ENCODE measurements at regions not wholly inside any gene's neighbourhood (a gene's known extent, or its start where the extent isn't known, plus 50 kb on each side); places are given as distances from the start of the nearest gene placed in this dataset.
"Not testable (repeated sequence)": the region's sequence is repeated elsewhere in the genome, so short reads cannot be mapped to it uniquely, and the experiment has no call there.

DNA sequence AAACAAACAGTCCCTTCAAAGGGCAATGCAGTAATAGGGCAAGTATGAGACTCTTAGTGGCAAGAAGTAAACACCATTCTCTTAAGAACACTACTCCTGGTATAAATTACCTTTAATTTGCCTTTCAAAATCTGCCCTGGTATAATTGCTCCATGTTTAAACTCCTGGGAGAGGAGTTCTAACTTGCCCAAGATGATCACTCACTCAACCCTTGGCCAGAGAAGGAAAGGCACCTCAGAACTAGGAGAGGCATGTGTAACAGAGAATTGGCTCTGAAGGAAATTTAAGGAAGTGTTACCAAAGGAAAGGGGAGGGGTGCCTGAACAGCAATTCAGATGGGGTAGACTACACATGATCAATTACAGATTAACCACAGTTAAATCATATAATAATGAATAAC is 1173.6 kb upstream of the SORCS1 start:
- DNase-seq (ENCODE audit: low spot score): no peak
- Histone ChIP-seq H3K4me1 (ENCODE audit: control insufficient read depth in 1 of 2, low read depth in 2 of 2) (no peaks in the 10 kb centered on the region), H3K27me3 (replicated peaks; ENCODE audit: insufficient read depth) (no peaks in the 10 kb centered on the region), H3K9me3 (no peaks in the 10 kb centered on the region), H3K36me3 (no peaks in the 10 kb centered on the region), H3K27ac (no peak overlapping the region), H3K4me3 (no peak overlapping the region)
- no peak for ATAC-seq (ENCODE audit: insufficient number of reproducible peaks, low FRiP score, low read depth)
- TF ChIP-seq, protein P1, sequence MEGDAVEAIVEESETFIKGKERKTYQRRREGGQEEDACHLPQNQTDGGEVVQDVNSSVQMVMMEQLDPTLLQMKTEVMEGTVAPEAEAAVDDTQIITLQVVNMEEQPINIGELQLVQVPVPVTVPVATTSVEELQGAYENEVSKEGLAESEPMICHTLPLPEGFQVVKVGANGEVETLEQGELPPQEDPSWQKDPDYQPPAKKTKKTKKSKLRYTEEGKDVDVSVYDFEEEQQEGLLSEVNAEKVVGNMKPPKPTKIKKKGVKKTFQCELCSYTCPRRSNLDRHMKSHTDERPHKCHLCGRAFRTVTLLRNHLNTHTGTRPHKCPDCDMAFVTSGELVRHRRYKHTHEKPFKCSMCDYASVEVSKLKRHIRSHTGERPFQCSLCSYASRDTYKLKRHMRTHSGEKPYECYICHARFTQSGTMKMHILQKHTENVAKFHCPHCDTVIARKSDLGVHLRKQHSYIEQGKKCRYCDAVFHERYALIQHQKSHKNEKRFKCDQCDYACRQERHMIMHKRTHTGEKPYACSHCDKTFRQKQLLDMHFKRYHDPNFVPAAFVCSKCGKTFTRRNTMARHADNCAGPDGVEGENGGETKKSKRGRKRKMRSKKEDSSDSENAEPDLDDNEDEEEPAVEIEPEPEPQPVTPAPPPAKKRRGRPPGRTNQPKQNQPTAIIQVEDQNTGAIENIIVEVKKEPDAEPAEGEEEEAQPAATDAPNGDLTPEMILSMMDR (IDR thresholded peaks at IDR 0.05): no peak

DNA sequence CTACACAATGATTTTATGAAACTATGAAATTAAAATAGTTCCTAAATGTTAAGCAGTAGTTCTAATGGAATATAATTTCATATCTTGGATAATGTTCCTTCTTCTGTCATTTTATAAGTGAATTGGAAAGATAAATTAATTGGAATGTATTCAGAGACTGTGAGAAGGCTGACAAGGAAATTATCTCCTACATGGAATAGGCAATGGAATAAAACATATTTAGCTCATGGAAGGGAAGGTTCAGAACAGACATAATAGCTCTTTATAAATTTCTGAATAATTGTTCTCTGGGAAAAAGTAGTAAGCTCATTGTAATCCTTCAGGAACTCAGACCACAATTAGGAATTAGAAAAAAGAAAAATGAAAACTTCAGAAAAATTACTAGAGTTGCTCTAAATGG is 1172.3 kb upstream of the SORCS1 start:
- H3K27me3 ChIP-seq (replicated peaks; ENCODE audit: insufficient read depth): no peaks in the 10 kb centered on the region
- H3K4me3 ChIP-seq: no peak overlapping the region
- TF ChIP-seq, protein P1 (IDR thresholded peaks at IDR 0.05): no peak
- H3K36me3 ChIP-seq: no peaks in the 10 kb centered on the region
- no peaks in the 10 kb centered on the region for H3K4me1 ChIP-seq (ENCODE audit: control insufficient read depth in 1 of 2, low read depth in 2 of 2)
- no peak overlapping the region for H3K27ac ChIP-seq
- DNase-seq (ENCODE audit: low spot score) (no peak), ATAC-seq (ENCODE audit: insufficient number of reproducible peaks, low FRiP score, low read depth) (no peak)
- H3K9me3 ChIP-seq: no peaks in the 10 kb centered on the region

DNA sequence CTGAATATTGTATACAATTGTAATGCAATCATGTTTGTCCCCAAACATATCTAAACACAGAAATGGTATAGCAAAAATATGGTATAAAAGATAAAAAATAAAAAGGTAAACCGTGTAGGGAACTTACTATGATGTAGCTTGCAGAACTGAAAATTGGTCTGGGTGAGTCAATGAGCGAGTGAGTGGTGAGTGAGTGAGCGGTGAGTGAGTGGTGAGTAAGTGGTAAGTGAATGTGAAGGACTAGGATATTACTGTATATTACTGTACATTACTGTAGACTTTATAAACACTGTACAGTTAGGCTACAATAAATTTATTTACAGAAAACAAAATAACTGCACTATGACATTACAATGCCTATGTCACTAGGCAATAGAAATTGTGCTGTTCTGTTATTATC is 1163.2 kb upstream of the SORCS1 start:
- H3K27ac ChIP-seq: no peak overlapping the region
- H3K27me3 ChIP-seq (replicated peaks; ENCODE audit: insufficient read depth): no peaks in the 10 kb centered on the region
- no peaks in the 10 kb centered on the region for H3K4me1 ChIP-seq (ENCODE audit: control insufficient read depth in 1 of 2, low read depth in 2 of 2)
- no peak for DNase-seq (ENCODE audit: low spot score)
- no peak overlapping the region for H3K4me3 ChIP-seq
- H3K36me3 ChIP-seq: no peaks in the 10 kb centered on the region
- no peaks in the 10 kb centered on the region for H3K9me3 ChIP-seq
- no peak for ATAC-seq (ENCODE audit: insufficient number of reproducible peaks, low FRiP score, low read depth)
- TF ChIP-seq, protein P1 (IDR thresholded peaks at IDR 0.05): no peak

DNA sequence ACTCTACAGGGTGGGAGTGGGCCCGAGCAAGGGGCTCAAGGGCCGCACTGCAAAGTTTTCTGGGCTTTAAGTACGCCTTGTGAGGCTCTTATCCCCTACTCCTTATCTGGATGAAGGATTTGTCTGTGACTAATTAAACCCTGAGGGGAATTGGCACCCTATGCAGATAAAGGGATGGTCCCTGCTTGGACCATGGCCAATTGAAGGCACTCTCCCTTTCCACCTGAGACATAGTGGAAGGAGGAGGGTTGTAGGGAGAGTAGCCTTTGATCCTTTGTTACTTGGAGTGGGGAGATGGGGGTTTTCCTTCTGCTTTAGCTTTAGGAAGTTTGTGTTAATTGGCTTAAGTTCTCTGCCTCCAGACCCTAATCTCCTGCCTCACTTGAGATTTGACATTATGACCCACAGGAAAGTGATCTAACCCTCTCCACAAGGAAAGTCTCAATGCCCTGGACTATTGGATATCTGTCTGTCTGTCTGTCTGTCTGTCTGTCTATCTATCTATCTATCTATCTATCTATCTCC is 1158.8 kb upstream of the SORCS1 start:
- no peak overlapping the region for H3K4me3 ChIP-seq
- DNase-seq (ENCODE audit: low spot score) (no peak), ATAC-seq (ENCODE audit: insufficient number of reproducible peaks, low FRiP score, low read depth) (no peak)
- no peaks in the 10 kb centered on the region for H3K4me1 ChIP-seq (ENCODE audit: control insufficient read depth in 1 of 2, low read depth in 2 of 2)
- no peak overlapping the region for H3K27ac ChIP-seq
- TF ChIP-seq, protein P1 (IDR thresholded peaks at IDR 0.05): no peak
- no peaks in the 10 kb centered on the region for H3K27me3 ChIP-seq (replicated peaks; ENCODE audit: insufficient read depth)
- H3K9me3 ChIP-seq: no peaks in the 10 kb centered on the region
- H3K36me3 ChIP-seq: no peaks in the 10 kb centered on the region

DNA sequence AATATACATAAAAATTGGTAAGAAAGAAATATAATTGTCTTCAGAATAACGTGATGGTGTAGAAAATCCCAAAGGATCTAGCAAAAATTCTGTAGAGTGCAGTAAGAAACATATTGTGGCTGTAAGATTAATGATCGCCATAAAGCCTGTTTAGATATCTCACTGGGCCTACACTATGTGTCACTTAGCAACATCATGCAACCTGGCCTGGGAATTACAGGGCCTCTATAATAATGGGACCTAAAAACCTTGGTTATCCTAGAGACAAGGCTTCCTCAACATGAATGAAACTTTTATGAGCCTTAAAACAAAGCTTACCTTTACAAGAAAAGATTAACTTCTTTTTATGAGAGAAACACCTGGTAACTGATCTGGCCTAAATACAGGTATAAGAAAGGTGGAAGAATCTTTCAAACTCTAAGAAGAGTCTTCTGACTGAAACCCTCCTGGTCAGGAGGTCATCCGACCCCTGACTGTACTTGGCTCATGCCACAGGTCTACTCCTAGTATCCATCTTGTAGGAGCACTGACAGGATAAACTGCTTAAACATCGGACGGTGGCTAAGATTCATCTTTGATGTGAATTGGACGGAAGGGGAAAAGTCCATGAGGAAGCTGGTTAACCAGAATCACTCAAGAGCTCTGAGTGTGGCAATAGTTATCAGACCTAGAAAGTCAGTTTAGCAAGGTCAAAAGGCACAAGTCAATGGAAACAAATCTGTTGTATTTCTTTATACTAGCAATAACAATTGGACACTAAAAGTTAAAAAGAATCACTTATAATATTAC is 1155.1 kb upstream of the SORCS1 start:
- TF ChIP-seq, protein P1 (IDR thresholded peaks at IDR 0.05): no peak
- Histone ChIP-seq H3K9me3 (no peaks in the 10 kb centered on the region), H3K36me3 (no peaks in the 10 kb centered on the region), H3K27me3 (replicated peaks; ENCODE audit: insufficient read depth) (no peaks in the 10 kb centered on the region), H3K4me1 (ENCODE audit: control insufficient read depth in 1 of 2, low read depth in 2 of 2) (no peaks in the 10 kb centered on the region), H3K4me3 (no peak overlapping the region), H3K27ac (no peak overlapping the region)
- DNase-seq (ENCODE audit: low spot score): no peak
- ATAC-seq (ENCODE audit: insufficient number of reproducible peaks, low FRiP score, low read depth): no peak

DNA sequence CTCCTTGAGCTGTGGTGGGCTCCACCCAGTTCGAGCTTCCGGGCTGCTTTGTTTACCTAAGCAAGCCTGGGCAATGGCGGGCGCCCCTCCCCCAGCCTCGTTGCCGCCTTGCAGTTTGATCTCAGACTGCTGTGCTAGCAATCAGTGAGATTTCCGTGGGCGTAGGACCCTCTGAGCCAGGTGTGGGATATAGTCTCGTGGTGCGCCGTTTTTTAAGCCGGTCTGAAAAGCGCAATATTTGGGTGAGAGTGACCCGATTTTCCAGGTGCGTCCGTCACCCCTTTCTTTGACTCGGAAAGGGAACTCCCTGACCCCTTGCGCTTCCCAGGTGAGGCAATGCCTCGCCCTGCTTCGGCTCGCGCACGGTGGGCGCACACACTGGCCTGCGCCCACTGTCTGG is 1151.1 kb upstream of the SORCS1 start:
- DNase-seq (ENCODE audit: low spot score); H3K4me1 ChIP-seq (ENCODE audit: control insufficient read depth in 1 of 2, low read depth in 2 of 2); H3K4me3 ChIP-seq; ATAC-seq (ENCODE audit: insufficient number of reproducible peaks, low FRiP score, low read depth); H3K36me3 ChIP-seq; H3K27ac ChIP-seq; H3K9me3 ChIP-seq; H3K27me3 ChIP-seq (replicated peaks; ENCODE audit: insufficient read depth): not testable (repeated sequence)
